ENCODE measurements at regions not wholly inside any gene's neighbourhood (a gene's known extent, or its start where the extent isn't known, plus 50 kb on each side); places are given as distances from the start of the nearest gene placed in this dataset.
A peak's percentile ranks its signal among the peaks of the same experiment; 100 is the strongest.

DNA sequence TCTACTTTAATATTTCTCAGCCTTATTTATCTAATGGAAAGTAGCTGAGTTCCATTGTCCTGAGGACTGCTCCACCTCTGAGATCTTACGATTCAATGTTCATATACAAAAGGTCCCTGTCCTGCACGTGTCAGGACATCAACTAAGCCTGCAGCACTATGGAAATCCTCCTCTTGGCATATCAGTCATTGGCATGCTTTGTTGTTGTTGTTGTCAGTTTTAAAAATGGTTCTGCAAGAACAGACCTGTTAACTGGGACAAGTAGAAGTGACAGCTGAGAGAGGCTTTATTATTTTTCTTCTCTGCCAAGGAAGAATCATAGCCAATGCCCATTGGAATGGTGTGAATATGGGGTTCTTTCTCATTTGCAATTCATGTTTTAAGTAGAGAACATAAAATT is 450.1 kb upstream of the PKDCC start:
- TF ChIP-seq, protein P1, sequence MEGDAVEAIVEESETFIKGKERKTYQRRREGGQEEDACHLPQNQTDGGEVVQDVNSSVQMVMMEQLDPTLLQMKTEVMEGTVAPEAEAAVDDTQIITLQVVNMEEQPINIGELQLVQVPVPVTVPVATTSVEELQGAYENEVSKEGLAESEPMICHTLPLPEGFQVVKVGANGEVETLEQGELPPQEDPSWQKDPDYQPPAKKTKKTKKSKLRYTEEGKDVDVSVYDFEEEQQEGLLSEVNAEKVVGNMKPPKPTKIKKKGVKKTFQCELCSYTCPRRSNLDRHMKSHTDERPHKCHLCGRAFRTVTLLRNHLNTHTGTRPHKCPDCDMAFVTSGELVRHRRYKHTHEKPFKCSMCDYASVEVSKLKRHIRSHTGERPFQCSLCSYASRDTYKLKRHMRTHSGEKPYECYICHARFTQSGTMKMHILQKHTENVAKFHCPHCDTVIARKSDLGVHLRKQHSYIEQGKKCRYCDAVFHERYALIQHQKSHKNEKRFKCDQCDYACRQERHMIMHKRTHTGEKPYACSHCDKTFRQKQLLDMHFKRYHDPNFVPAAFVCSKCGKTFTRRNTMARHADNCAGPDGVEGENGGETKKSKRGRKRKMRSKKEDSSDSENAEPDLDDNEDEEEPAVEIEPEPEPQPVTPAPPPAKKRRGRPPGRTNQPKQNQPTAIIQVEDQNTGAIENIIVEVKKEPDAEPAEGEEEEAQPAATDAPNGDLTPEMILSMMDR (IDR thresholded peaks at IDR 0.05): no peak
- TF ChIP-seq POLR2A (IDR thresholded peaks at IDR 0.05): no peak
- Histone ChIP-seq H3K36me3 (no peaks in the 10 kb centered on the region), H3K27ac (peak overlapping the region in 1 of 2 donors; percentile 35), H3K27me3 (peaks cover 0 to 2% of the 10 kb centered on the region in 2 donors), H3K9me3 (no peaks in the 10 kb centered on the region), H3K4me1 (peaks cover 0 to 2% of the 10 kb centered on the region in 2 donors), H3K4me3 (no peak overlapping the region)
- intact Hi-C loops (cut with DNase I; ENCODE audit: low total_unique reads): no loop called here
- DNase-seq: no peak

DNA sequence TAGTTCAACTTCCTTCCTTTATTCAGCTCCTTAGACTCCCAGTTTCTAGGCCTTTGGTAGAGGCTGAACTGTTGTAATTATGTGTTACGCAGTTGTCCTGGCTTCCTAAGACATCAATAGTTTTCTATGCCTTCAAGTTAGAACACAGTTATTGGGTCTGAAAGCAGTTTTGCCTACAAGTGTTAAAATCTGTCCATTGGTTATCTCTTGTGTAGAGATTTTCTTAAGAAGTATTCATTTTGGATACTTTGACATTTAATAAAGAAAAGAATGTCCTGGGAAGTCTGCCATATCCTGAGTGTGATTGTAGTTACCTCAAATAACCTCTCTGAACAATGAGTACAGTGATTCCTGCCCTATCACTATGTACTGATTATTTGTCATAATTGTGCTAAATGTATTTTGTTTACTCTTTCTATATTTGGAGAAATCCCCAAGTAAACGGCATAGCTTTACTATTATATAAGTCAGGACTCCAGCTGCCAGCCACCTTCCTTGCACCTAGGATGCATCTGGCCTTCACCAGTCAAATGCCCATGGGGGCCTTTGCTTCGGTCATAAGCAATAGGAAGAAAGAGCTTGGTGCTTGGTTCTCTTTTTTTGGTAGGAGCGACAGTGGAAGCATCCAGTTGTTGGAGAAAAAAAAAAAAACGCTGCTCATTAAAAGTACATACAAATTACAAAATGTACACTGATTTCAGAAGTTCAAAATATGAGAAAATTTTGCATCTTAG is 449.5 kb upstream of the PKDCC start:
- H3K4me1 ChIP-seq: peaks cover 0 to 2% of the 10 kb centered on the region in 2 donors
- intact Hi-C loops (cut with DNase I; ENCODE audit: low total_unique reads): no loop called here
- H3K27me3 ChIP-seq: peaks cover 0 to 2% of the 10 kb centered on the region in 2 donors
- no peak overlapping the region for H3K4me3 ChIP-seq
- DNase-seq: no peak
- peak overlapping the region in 1 of 2 donors; percentile 35 for H3K27ac ChIP-seq
- no peaks in the 10 kb centered on the region for H3K36me3 ChIP-seq
- no peaks in the 10 kb centered on the region for H3K9me3 ChIP-seq
- TF ChIP-seq, protein P1 (IDR thresholded peaks at IDR 0.05): no peak
- no peak for TF ChIP-seq POLR2A (IDR thresholded peaks at IDR 0.05)

DNA sequence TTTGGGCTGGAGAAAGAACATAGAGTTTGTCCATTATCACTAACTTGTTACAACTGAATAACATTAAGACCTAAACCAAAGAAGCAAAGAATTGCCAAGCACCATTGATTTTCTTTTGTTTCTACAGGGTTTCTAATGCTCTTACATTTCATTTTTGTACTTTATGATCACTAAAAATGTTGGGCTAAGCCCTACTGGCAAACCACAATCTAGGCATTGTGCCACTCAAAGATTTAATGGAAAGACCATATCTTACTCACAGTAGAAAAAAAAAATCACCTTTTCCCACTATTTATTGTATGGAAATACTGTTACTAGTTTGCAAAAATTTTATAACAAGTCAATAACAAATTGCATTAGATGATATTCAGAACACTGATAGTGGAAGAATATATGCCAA is 447.4 kb upstream of the PKDCC start:
- Histone ChIP-seq H3K27ac (no peak overlapping the region), H3K36me3 (no peaks in the 10 kb centered on the region), H3K9me3 (no peaks in the 10 kb centered on the region), H3K4me1 (peaks cover 0 to 2% of the 10 kb centered on the region in 2 donors), H3K4me3 (no peak overlapping the region), H3K27me3 (peaks cover 0 to 2% of the 10 kb centered on the region in 2 donors)
- TF ChIP-seq POLR2A (IDR thresholded peaks at IDR 0.05): no peak
- TF ChIP-seq, protein P1 (IDR thresholded peaks at IDR 0.05): no peak
- no peak for DNase-seq
- intact Hi-C loops (cut with DNase I; ENCODE audit: low total_unique reads): no loop called here

DNA sequence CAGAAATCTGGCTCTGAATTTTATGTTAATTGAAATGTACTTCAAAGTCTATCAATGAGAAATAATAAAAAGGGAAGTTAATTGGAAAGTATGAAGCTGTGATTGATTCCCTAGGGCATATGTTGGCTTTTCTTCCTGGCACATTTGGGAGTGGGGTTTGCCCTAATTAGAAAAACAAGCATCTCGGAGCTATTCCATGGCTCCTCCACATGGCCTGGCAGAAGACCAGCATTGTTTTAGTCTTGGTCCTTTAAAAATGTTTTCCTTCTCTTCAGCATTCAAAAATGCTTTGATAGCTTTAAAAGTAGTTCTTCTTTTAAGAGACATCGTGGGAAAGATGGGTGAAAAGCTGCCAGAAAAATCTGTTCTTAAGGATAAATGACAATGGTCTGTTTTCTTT is 445.5 kb upstream of the PKDCC start:
- Histone ChIP-seq H3K9me3 (no peaks in the 10 kb centered on the region), H3K4me3 (no peak overlapping the region), H3K4me1 (peaks cover 0 to 2% of the 10 kb centered on the region in 2 donors), H3K36me3 (no peaks in the 10 kb centered on the region), H3K27me3 (no peaks in the 10 kb centered on the region), H3K27ac (no peak overlapping the region)
- DNase-seq: no peak
- TF ChIP-seq POLR2A (IDR thresholded peaks at IDR 0.05): no peak
- TF ChIP-seq, protein P1 (IDR thresholded peaks at IDR 0.05): no peak
- intact Hi-C loops (cut with DNase I; ENCODE audit: low total_unique reads): no loop called here

DNA sequence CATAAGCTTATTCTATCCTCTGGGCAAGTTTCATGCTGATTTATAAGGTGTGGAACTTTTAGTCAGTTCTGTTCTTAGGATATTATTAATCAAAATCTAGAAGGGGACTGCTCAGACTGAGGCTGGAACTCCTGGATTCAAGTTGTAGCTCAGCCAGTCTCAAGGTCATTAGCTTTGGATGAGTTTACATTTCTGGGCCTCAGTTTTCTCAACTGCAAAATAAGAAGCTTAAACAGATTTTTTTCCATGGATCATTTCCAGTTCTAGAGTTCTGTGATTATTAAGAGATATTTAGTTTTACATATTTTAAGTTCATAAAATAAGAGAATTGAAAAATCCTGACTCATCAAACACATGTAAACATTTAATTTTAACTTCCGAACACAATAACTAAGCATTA is 442.5 kb upstream of the PKDCC start:
- no peak for DNase-seq
- Histone ChIP-seq H3K9me3 (no peaks in the 10 kb centered on the region), H3K27ac (no peak overlapping the region), H3K4me1 (no peaks in the 10 kb centered on the region), H3K27me3 (no peaks in the 10 kb centered on the region), H3K36me3 (no peaks in the 10 kb centered on the region), H3K4me3 (no peak overlapping the region)
- intact Hi-C loops (cut with DNase I; ENCODE audit: low total_unique reads): no loop called here
- TF ChIP-seq POLR2A (IDR thresholded peaks at IDR 0.05): no peak
- TF ChIP-seq, protein P1 (IDR thresholded peaks at IDR 0.05): no peak

Measured in uterus (tissue), 3 donors.